ENCODE measurements at regions not wholly inside any gene's neighbourhood (a gene's known extent, or its start where the extent isn't known, plus 50 kb on each side); places are given as distances from the start of the nearest gene placed in this dataset.

GRCh38 chr16:65196420-65197075 lies 74.7 kb upstream of the CDH11 start (continued):
- TF ChIP-seq ELF1 (IDR thresholded peaks at IDR 0.05; ENCODE audit: borderline replicate concordance, low read depth) (no peak), ZFX (IDR thresholded peaks at IDR 0.05) (no peak), POLR2A (IDR thresholded peaks at IDR 0.05; ENCODE audit: borderline replicate concordance, extremely low read depth, insufficient read depth, insufficient read length) (no peak), JUND (IDR thresholded peaks at IDR 0.05) (no peak), EZH2 (IDR thresholded peaks at IDR 0.05) (no peak), RAD21 (IDR thresholded peaks at IDR 0.05; ENCODE audit: low read depth) (no peak), SP1 (IDR thresholded peaks at IDR 0.05; ENCODE audit: low read depth) (no peak)

GRCh38 chr16:65195998-65196397 lies 74.1 kb upstream of the CDH11 start:
- no peak overlapping the region for H3K27ac ChIP-seq (ENCODE audit: low read depth, low read length)
- H4K20me1 ChIP-seq (ENCODE audit: insufficient read depth): no peaks in the 10 kb centered on the region
- DNase-seq (ENCODE audit: low read depth, low spot score) (no peak), ATAC-seq (no peak)
- no peak overlapping the region for H3K4me2 ChIP-seq (ENCODE audit: low read length)
- ChIA-PET RAD21 (ENCODE audit: low non-redundant PET in 1 of 2, low total read pairs in 2 of 2, uncharacterized antibody in 2 of 2, unreplicated experiment in 2 of 2) (no interaction called here), POLR2A (no interaction called here), CTCF (no interaction called here)
- no TSS peak for BruUV-seq (replicated peaks)
- H3K27me3 ChIP-seq (ENCODE audit: insufficient read depth, low read length): no peaks in the 10 kb centered on the region
- no peak overlapping the region for H2AFZ ChIP-seq (ENCODE audit: low read depth, low read length, poor library complexity, severe bottlenecking)
- no peak overlapping the region for H3K9ac ChIP-seq (ENCODE audit: low read length)
- no peak for TF ChIP-seq POLR2A (IDR thresholded peaks at IDR 0.05; ENCODE audit: borderline replicate concordance, extremely low read depth, insufficient read depth, insufficient read length)
- TF ChIP-seq TCF7L2 (IDR thresholded peaks at IDR 0.05; ENCODE audit: borderline replicate concordance, extremely low read depth, insufficient read depth, insufficient read length): no peak
- no peak for TF ChIP-seq ZFX (IDR thresholded peaks at IDR 0.05)
- TF ChIP-seq FOSL1 (IDR thresholded peaks at IDR 0.05; ENCODE audit: low read depth): no peak
- no peak for TF ChIP-seq EGR1 (IDR thresholded peaks at IDR 0.05; ENCODE audit: low read depth)
- TF ChIP-seq EZH2 (IDR thresholded peaks at IDR 0.05): no peak
- TF ChIP-seq CTCF (IDR thresholded peaks at IDR 0.05 in 2 of 3, conservative IDR thresholded peaks at IDR 0.05 in 1 of 3; ENCODE audit: borderline replicate concordance in 1 of 3, insufficient read depth in 1 of 3, low read depth in 2 of 3, low read length in 2 of 3): no peak
- no peak for TF ChIP-seq ATF3 (IDR thresholded peaks at IDR 0.05)
- TF ChIP-seq EZH2phosphoT487 (IDR thresholded peaks at IDR 0.05; ENCODE audit: borderline replicate concordance): no peak
- no peak for TF ChIP-seq POLR2AphosphoS5 (IDR thresholded peaks at IDR 0.05; ENCODE audit: low read depth, low read length)
- no peak for TF ChIP-seq RAD21 (IDR thresholded peaks at IDR 0.05; ENCODE audit: low read depth)
- TF ChIP-seq ZBTB33 (IDR thresholded peaks at IDR 0.05; ENCODE audit: extremely low read depth, insufficient replicate concordance, low read length): no peak
- TF ChIP-seq ZNF274 (IDR thresholded peaks at IDR 0.05; ENCODE audit: low read depth, low read length): no peak
- no peak for TF ChIP-seq MAX (IDR thresholded peaks at IDR 0.05)
- TF ChIP-seq SP1 (IDR thresholded peaks at IDR 0.05; ENCODE audit: low read depth): no peak
- TF ChIP-seq SIN3A (IDR thresholded peaks at IDR 0.05; ENCODE audit: low read depth): no peak
- TF ChIP-seq YY1 (IDR thresholded peaks at IDR 0.05; ENCODE audit: extremely low read depth, insufficient replicate concordance, low read depth, low read length): no peak
- no peak for TF ChIP-seq CBX3 (IDR thresholded peaks at IDR 0.05; ENCODE audit: low read depth)
- no peak for TF ChIP-seq ELF1 (IDR thresholded peaks at IDR 0.05; ENCODE audit: borderline replicate concordance, low read depth)
- no peak for TF ChIP-seq JUND (IDR thresholded peaks at IDR 0.05)
- H3K4me1 ChIP-seq (ENCODE audit: control insufficient read depth in 1 of 2, insufficient read depth in 2 of 2, low read length in 2 of 2): no peaks in the 10 kb centered on the region
- no peaks in the 10 kb centered on the region for H3K36me3 ChIP-seq (ENCODE audit: control insufficient read depth in 1 of 2, insufficient read depth in 2 of 2, low read length in 2 of 2)
- H3K9me2 ChIP-seq (ENCODE audit: insufficient read depth): no peaks in the 10 kb centered on the region
- no peak overlapping the region for H3K4me3 ChIP-seq (replicated peaks in 1 of 2; ENCODE audit: low read depth in 1 of 2, low read length in 2 of 2)
- H3K9me3 ChIP-seq (ENCODE audit: control insufficient read depth in 1 of 2, insufficient read depth in 1 of 2, low read depth in 1 of 2, low read length in 2 of 2): peaks cover 4 to 10% of the 10 kb centered on the region in 2 experiments; a peak in 1 of 4 replicates
- no peaks in the 10 kb centered on the region for H3K79me2 ChIP-seq (ENCODE audit: insufficient read depth, low read length)
- intact Hi-C loops (cut with micrococcal nuclease): no loop called here
